ENCODE measurements at regions not wholly inside any gene's neighbourhood (a gene's known extent, or its start where the extent isn't known, plus 50 kb on each side); places are given as distances from the start of the nearest gene placed in this dataset.
A peak's percentile ranks its signal among the peaks of the same experiment; 100 is the strongest.

DNA sequence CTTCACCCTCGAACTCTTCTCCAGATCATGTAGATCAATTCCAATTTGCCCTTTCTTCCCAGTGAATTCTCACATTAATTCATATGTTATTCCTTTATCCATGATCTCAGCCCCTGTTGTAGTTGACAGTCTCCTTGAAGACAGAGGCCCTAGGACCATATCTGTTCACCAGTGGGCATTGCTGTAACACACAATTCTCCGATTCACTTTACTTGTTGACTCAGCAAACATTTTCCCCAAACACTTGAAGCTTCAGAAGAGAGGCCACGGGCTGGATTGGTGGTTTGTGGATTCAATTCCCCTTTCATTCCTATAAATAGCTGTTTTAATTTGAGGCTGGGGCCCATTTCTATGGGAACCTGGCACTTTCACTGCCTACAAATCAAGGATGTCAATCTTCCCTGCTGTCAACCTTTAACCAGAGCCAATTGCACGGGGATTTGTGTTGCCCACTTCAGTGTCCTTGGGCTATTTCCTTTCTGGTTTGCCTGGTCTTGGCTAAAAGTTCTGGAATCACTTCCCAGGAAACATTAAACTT, 393.0 kb upstream of the KIRREL3 start:
- DNase-seq (no peak), ATAC-seq (ENCODE audit: low read depth in 2 of 2) (no peak)
- peaks cover 0 to 21% (median 4%) of the 10 kb centered on the region in 7 donors for H3K9me3 Mint-ChIP-seq

DNA sequence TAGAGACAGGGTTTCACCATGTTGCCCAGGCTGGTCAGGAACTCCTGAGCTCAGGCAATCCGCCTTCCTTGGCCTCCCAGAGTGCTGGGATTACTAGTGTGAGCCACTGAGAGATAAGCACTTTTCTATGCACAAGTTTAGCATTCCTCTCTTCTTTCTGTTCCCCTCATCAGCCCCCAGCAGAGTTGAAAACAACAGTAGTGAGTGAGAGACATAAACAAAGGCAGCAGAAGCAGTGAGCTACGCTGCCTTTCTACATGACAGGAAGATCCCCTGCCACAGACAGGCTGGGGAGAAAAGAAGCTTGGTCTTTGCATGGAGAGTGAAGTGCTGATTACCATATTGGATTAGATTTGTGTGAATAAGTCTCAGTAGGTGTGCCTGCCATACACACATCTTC, 392.0 kb upstream of the KIRREL3 start:
- ATAC-seq (ENCODE audit: low read depth in 2 of 2) (no peak), DNase-seq (no peak)
- Mint-ChIP-seq H3K4me1 (no peaks in the 10 kb centered on the region), H3K4me3 (no peak overlapping the region), H3K27me3 (no peaks in the 10 kb centered on the region), H3K9me3 (peaks cover 0 to 21% (median 4%) of the 10 kb centered on the region in 7 donors), H3K36me3 (no peaks in the 10 kb centered on the region), H3K27ac (no peak overlapping the region)

More for the DNA sequence above, 393.0 kb upstream of the KIRREL3 start:
- Mint-ChIP-seq H3K36me3 (no peaks in the 10 kb centered on the region), H3K27me3 (no peaks in the 10 kb centered on the region), H3K4me3 (no peak overlapping the region), H3K27ac (no peak overlapping the region), H3K4me1 (no peaks in the 10 kb centered on the region)

DNA sequence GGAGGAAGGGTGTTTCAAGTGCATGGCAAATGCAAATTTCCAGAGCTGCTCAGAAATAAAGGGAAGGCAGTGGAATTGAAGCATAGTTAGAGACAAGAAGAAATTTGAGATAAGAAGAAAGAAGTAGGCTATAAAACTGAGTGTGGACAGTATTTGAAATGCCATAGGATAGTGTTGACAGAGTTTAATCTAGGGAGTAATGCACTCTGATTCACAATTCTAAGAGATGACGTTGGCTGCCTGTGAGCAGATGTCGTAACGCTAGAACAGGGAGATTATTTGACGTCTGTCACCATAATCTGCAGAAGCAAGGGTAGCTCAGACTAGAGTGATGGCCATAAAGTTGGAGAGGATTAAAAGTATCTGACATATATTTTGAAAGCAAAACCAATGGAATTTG, 389.9 kb upstream of the KIRREL3 start:
- Mint-ChIP-seq H3K4me3 (no peak overlapping the region), H3K4me1 (no peaks in the 10 kb centered on the region), H3K36me3 (no peaks in the 10 kb centered on the region), H3K27me3 (no peaks in the 10 kb centered on the region), H3K9me3 (peaks cover 0 to 12% (median 3%) of the 10 kb centered on the region in 7 donors), H3K27ac (no peak overlapping the region)
- DNase-seq, result no peak
- no peak for ATAC-seq (ENCODE audit: low read depth in 2 of 2)

DNA sequence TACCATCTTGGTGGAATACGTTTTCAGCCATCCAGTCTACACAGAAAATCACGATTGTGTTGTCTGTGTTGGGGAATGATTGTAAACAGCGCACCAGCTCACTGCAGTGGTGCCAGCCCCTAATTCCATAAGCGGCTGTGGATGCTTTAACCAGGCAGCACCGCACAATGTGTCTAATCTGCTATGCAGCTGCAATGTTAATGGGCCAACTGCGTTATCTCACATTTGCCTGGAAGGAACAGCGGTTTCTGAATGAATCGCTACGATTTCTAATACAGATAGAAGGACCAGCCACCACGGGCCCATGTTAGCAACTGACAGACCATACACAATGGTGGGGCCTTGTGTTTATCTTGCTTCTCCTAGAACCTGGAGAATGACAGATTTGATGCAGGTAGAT, 384.5 kb upstream of the KIRREL3 start:
- ATAC-seq (ENCODE audit: low read depth in 2 of 2), result no peak
- peaks cover 0 to under 1% (median 0%) of the 10 kb centered on the region in 7 donors for H3K9me3 Mint-ChIP-seq
- H3K4me3 Mint-ChIP-seq, result no peak overlapping the region
- no peaks in the 10 kb centered on the region for H3K27me3 Mint-ChIP-seq
- no peak for DNase-seq
- no peaks in the 10 kb centered on the region for H3K36me3 Mint-ChIP-seq
- H3K4me1 Mint-ChIP-seq, result no peaks in the 10 kb centered on the region
- H3K27ac Mint-ChIP-seq, result no peak overlapping the region

DNA sequence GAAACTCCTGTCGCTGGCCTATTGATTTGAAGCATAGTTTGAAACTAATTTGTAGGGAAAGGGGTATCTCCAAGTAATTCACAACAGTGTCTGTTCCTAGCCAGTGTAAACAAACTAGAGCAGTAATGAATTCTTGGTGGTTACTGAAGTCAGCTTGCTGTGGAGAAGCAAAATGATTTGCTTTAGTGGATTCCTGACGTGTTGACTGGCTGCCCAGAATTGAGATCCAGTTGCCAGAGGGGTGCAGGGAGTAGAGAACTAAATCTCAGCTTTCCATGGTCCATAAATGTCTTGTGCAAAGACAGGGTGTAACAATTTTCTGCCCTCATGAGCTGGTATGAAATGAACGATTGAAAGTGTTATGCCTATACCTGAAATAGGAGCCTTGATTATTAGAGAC, 382.5 kb upstream of the KIRREL3 start:
- H3K9me3 Mint-ChIP-seq, result peaks cover 0 to 2% (median 0%) of the 10 kb centered on the region in 7 donors
- DNase-seq (no peak), ATAC-seq (ENCODE audit: low read depth in 2 of 2) (no peak)
- no peaks in the 10 kb centered on the region for H3K36me3 Mint-ChIP-seq
- no peaks in the 10 kb centered on the region for H3K4me1 Mint-ChIP-seq
- no peak overlapping the region for H3K4me3 Mint-ChIP-seq
- H3K27me3 Mint-ChIP-seq, result no peaks in the 10 kb centered on the region
- no peak overlapping the region for H3K27ac Mint-ChIP-seq

DNA sequence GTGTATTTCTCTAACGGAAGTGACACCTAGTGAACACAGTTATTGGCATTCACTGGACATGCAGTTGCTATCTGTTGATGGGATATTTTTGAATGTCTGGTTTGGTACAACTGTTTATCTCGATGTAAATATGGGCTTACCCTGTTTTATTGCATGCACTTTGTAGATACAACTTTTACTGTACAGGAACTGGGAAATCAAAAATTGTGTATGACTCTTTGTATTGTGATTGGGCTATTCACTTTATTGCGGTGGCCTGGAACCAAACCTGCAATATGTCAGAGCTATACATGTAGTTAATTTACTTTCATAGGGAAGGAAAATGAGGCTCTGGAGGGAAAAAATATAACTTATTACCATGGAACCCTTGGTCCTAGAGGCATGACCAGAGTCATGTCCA, 380.7 kb upstream of the KIRREL3 start:
- Mint-ChIP-seq H3K27ac (no peak overlapping the region), H3K4me1 (no peaks in the 10 kb centered on the region), H3K36me3 (no peaks in the 10 kb centered on the region), H3K9me3 (peaks cover 0 to 2% (median 0%) of the 10 kb centered on the region in 7 donors), H3K4me3 (no peak overlapping the region), H3K27me3 (no peaks in the 10 kb centered on the region)
- DNase-seq (no peak), ATAC-seq (ENCODE audit: low read depth in 2 of 2) (no peak)

DNA sequence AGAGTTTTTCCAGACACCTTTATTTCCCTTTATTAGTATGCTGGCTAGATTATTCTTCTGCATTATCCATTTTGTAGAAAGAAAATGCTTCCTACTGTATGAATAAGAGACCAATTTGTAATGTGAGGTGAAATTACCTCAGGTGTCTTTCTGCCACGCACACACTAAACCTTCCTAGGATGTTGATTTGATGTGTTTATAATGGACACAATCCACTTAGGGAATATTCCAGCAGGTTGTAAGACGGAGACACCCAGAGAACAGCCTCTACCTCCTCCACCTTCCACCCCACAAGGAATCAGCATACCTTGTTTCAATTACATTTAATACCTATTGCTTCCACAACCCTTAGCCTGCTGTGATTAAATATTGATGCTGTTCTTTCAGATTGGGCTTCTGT, 379.1 kb upstream of the KIRREL3 start:
- Mint-ChIP-seq H3K9me3 (peaks cover 0 to 4% (median 0%) of the 10 kb centered on the region in 7 donors), H3K27me3 (no peaks in the 10 kb centered on the region), H3K4me1 (no peaks in the 10 kb centered on the region), H3K4me3 (no peak overlapping the region), H3K27ac (no peak overlapping the region), H3K36me3 (no peaks in the 10 kb centered on the region)
- ATAC-seq (ENCODE audit: low read depth in 2 of 2) (no peak), DNase-seq (no peak)

DNA sequence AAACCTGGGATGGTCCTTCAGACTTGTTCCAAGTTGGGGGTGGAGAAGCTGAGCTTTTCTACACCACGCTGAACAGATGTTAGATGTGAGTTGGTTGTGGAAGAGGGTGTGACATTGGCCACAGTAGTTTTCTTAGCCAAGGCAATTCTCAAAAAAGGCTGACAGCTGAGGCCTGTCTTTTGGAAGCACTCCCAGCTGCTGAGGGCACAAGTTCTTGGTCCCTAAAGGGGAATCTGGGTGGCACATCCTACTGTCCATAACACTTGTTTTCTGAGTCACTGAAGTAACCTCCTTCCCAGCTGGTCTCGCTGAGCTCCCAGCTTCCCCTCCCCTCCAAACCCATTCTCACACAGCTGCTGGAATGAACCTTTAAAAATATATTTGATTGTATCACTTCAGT, 375.7 kb upstream of the KIRREL3 start:
- H3K27ac Mint-ChIP-seq, result no peak overlapping the region
- H3K36me3 Mint-ChIP-seq, result no peaks in the 10 kb centered on the region
- peaks cover 0 to 4% (median 0%) of the 10 kb centered on the region in 7 donors for H3K9me3 Mint-ChIP-seq
- DNase-seq, result no peak
- no peak for ATAC-seq (ENCODE audit: low read depth in 2 of 2)
- H3K4me1 Mint-ChIP-seq, result no peaks in the 10 kb centered on the region
- no peaks in the 10 kb centered on the region for H3K27me3 Mint-ChIP-seq
- H3K4me3 Mint-ChIP-seq, result no peak overlapping the region

DNA sequence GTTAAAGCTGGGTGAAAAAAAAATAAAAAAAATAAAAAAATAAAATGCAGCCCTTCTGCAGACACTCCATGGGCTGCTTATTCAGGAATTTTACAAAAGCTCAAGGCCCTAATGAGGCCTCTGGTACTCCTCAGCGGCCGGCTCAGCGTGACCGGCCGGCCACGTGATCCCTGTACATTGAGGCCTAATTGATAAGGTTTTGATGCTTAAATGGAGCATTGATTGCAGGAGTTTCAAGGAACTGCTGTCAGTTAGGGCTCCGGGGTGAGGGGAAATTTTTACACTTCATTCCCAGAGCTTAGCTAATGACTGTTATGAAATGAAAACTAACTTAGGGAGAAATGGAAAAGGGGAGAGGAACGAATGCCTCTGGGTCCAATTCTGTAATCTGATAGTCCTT, 368.8 kb upstream of the KIRREL3 start:
- ATAC-seq (ENCODE audit: low read depth in 2 of 2), result no peak
- H3K36me3 Mint-ChIP-seq, result no peaks in the 10 kb centered on the region
- no peak for DNase-seq
- H3K4me1 Mint-ChIP-seq, result no peaks in the 10 kb centered on the region
- no peak overlapping the region for H3K4me3 Mint-ChIP-seq
- H3K27me3 Mint-ChIP-seq, result no peaks in the 10 kb centered on the region
- H3K9me3 Mint-ChIP-seq, result peaks cover 0 to 1% (median 0%) of the 10 kb centered on the region in 7 donors
- no peak overlapping the region for H3K27ac Mint-ChIP-seq

DNA sequence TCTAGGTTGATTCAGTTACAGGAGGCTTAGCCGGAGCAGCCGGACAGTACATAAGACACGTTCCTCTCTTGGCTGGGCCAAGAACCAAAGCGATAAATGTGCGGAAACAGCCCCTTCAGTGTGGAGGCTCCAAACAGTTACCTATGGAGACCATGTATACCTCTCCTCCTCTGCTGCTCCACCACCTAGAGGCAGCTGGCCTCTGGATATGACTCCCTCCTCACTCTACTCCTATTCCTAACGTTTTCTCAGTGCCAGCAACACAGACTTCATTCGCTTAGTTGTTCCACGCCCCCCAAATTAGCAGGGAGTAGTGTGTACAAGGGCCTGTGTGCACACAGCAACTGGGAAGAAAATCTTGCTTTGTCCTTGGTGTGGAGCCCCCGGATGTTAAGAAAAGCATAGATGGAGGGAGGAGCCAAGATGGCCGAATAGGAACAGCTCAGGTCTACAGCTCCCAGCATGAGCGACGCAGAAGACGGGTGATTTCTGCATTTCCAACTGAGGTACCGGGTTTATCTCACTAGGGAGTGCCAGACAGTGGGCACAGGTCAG, 362.3 kb upstream of the KIRREL3 start:
- no peak overlapping the region for H3K4me3 Mint-ChIP-seq
- no peaks in the 10 kb centered on the region for H3K4me1 Mint-ChIP-seq
- H3K9me3 Mint-ChIP-seq, result peaks cover 0 to 3% (median 0%) of the 10 kb centered on the region in 7 donors
- no peak overlapping the region for H3K27ac Mint-ChIP-seq
- H3K36me3 Mint-ChIP-seq, result no peaks in the 10 kb centered on the region
- ATAC-seq (ENCODE audit: low read depth in 2 of 2), result no peak
- no peaks in the 10 kb centered on the region for H3K27me3 Mint-ChIP-seq
- no peak for DNase-seq

DNA sequence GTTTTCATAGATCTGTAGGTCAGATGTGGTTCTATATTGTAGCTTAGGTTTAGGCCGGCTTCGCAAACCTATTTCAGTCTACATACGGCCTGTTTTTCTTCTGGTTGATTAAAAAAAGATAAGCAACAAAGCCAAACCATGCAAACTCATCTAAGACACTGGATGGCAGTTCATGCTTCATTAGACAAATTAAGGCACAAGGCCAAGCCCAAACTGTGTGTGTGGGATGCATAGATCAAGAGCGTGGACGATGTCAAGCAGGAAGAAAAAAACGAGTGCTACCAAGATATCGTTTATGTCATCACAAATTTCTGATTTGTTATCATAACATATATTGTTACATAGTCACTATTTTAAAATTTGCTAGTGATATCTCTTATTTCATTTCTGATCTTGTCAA, 357.6 kb upstream of the KIRREL3 start:
- no peaks in the 10 kb centered on the region for H3K36me3 Mint-ChIP-seq
- H3K9me3 Mint-ChIP-seq, result peaks cover 0 to 3% (median 0%) of the 10 kb centered on the region in 7 donors
- DNase-seq (no peak), ATAC-seq (ENCODE audit: low read depth in 2 of 2) (no peak)
- H3K27ac Mint-ChIP-seq, result no peak overlapping the region
- H3K27me3 Mint-ChIP-seq, result no peaks in the 10 kb centered on the region
- H3K4me1 Mint-ChIP-seq, result no peaks in the 10 kb centered on the region
- no peak overlapping the region for H3K4me3 Mint-ChIP-seq

DNA sequence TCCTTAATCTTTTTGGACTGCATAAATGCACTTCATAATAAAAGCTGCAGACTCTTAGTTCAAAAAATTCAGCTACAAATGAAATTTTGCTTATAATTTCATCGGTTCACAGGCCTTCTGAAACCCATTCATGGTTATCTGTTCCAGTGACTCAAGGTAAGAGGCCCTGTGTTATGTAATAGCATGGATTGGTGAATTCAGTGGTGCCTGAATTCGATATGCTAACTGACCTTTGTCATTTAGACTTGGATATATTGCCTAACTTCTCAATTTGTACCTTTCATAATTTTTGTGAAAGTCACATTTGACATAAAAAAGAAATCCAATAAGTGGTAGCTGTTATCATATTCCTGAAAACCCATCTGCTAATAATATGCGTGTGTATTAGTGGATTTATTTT, 349.9 kb upstream of the KIRREL3 start:
- Mint-ChIP-seq H3K27me3 (peaks cover 0 to 9% (median 0%) of the 10 kb centered on the region in 3 donors), H3K9me3 (peaks cover 2 to 8% (median 6%) of the 10 kb centered on the region in 7 donors), H3K27ac (no peak overlapping the region), H3K4me3 (no peak overlapping the region), H3K36me3 (no peaks in the 10 kb centered on the region), H3K4me1 (no peaks in the 10 kb centered on the region)
- DNase-seq, result no peak
- no peak for ATAC-seq (ENCODE audit: low read depth in 2 of 2)

DNA sequence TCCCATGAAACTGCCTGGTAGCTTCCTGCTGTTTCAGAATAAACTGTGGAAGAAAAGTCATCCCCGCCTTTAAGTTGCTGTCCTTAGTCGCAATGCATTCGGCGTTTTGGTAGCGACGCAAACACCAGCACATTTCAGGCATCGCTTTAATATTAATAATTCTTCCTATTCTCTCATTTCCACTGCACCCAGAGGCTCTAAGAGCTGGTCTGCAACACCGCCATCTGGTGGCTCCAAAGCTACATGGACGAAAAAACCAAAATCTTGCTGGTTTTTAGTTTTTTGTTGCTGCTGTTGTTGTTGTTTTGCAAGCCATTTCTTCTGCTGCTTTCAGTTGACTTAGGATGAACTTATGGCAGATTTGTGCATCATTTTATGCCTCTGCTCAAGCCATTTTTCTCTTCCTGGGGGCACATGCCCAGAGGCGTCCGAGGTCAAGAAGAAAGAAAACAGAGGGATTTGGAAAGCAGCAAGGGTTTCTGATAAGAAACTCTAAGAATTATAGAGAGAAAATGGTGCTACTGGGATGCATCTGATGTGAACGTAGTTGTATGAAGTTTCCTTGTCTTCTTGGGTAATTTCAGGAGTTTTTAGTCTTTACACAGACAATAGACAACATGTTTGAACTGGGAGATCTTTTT, 345.4 kb upstream of the KIRREL3 start:
- Mint-ChIP-seq H3K27ac (no peak overlapping the region), H3K4me1 (no peaks in the 10 kb centered on the region), H3K9me3 (peaks cover 2 to 8% (median 6%) of the 10 kb centered on the region in 7 donors), H3K4me3 (no peak overlapping the region), H3K36me3 (no peaks in the 10 kb centered on the region), H3K27me3 (peaks cover 0 to 9% (median 0%) of the 10 kb centered on the region in 3 donors)
- ATAC-seq (ENCODE audit: low read depth in 2 of 2) (no peak), DNase-seq (peak; percentile 0)

DNA sequence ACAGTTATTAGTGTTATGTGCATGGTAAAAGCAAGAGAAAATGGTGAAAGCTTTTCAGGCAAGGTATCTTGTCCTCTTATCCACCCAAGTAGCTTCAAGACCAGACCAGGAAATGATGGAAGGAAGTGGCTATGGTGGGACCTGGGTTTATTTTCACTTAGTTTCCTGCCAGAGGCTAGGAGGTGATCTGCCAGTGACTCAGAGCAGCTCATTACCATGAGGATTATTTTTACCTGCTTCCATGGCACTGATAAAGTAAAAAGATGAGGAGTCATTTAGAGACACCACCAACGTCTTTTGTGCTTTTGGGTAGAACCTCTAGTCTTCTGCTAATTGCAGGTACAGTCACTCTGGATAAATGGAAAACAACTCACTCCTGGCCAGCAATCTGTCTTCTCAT, 339.9 kb upstream of the KIRREL3 start:
- H3K4me3 Mint-ChIP-seq, result no peak overlapping the region
- DNase-seq, result no peak

More for the DNA sequence above, 339.9 kb upstream of the KIRREL3 start:
- Mint-ChIP-seq H3K27ac (no peak overlapping the region), H3K36me3 (no peaks in the 10 kb centered on the region), H3K27me3 (no peaks in the 10 kb centered on the region), H3K9me3 (peaks cover 0 to 9% (median 2%) of the 10 kb centered on the region in 7 donors), H3K4me1 (no peaks in the 10 kb centered on the region)
- ATAC-seq (ENCODE audit: low read depth in 2 of 2), result no peak

Measured in naive B cell (primary cell).